GM12878 (cell line): ENCODE measurements at regions not wholly inside any gene's neighbourhood (a gene's known extent, or its start where the extent isn't known, plus 50 kb on each side); places are given as distances from the start of the nearest gene placed in this dataset.

Source experiments
- CHD4 ChIP-seq: fragments of 200-600 bp; sonication (generic); IDR thresholded peaks from 2 replicates; pipeline ENCODE4 v1.6.1; 2016; ENCODE audit warnings: mild to moderate bottlenecking
- DPF2 ChIP-seq: fragments of 450-650 bp; IDR thresholded peaks from 2 replicates; pipeline ENCODE4 v1.6.1; 2017; ENCODE audit warnings: mild to moderate bottlenecking
- E2F4 ChIP-seq: IDR thresholded peaks from 2 replicates; pipeline ENCODE4 v1.6.1; 2012; ENCODE audit warnings: low read depth, low read length, improper control_type of control experiment
- EZH2 ChIP-seq: IDR thresholded peaks from 2 replicates; pipeline ENCODE4 v1.6.1; 2012; ENCODE audit warnings: low read depth, mild to moderate bottlenecking, control low read depth, inconsistent platforms, low read length, borderline replicate concordance; ENCODE audit not compliant: control insufficient read depth
- FOS ChIP-seq: IDR thresholded peaks from 3 replicates; pipeline ENCODE4 v1.6.1; 2011; ENCODE audit warnings: borderline replicate concordance; ENCODE audit not compliant: insufficient read length; ENCODE audit errors: extremely low read depth
- GABPA ChIP-seq: IDR thresholded peaks from 2 replicates; pipeline ENCODE4 v1.6.1; 2014; ENCODE audit warnings: antibody characterized with exemption, low read depth, mild to moderate bottlenecking, inconsistent platforms
- HDGF ChIP-seq: fragments of 450-650 bp; IDR thresholded peaks from 2 replicates; pipeline ENCODE4 v1.6.1; 2016; ENCODE audit warnings: antibody characterized with exemption
- IKZF1 ChIP-seq: fragments of 450-650 bp; conservative IDR thresholded peaks from 2 replicates; pipeline ENCODE4 v1.6.1; 2017; ENCODE audit warnings: antibody characterized with exemption, mild to moderate bottlenecking
- NFXL1 ChIP-seq: fragments of 450-650 bp; IDR thresholded peaks from 2 replicates; pipeline ENCODE4 v1.6.1; 2017; ENCODE audit warnings: antibody characterized with exemption, mild to moderate bottlenecking, borderline replicate concordance
- PML ChIP-seq: IDR thresholded peaks from 2 replicates; pipeline ENCODE4 v1.6.1; 2012; ENCODE audit warnings: low read length, inconsistent platforms
- POLR2A ChIP-seq: IDR thresholded peaks from 2 replicates; pipeline ENCODE4 v1.6.1; 2011; ENCODE audit warnings: low read depth, mild to moderate bottlenecking, low read length
- SMC3 ChIP-seq: IDR thresholded peaks from 2 replicates; pipeline ENCODE4 v1.6.1; 2011; ENCODE audit warnings: low read length, improper control_type of control experiment, borderline replicate concordance
- TARDBP ChIP-seq: IDR thresholded peaks from 2 replicates; pipeline ENCODE4 v1.6.1; 2016; ENCODE audit warnings: borderline replicate concordance
- TF ChIP-seq, protein P1 (sequence below), 3 experiments: IDR thresholded peaks in 2 of 3; conservative IDR thresholded peaks in 1 of 3; 2 replicates each; pipeline ENCODE4 v1.5.1; 2011; ENCODE audit warnings: low read depth in 3 of 3, low read length in 3 of 3, mild to moderate bottlenecking in 3 of 3, control low read depth in 2 of 3, moderate library complexity in 2 of 3, inconsistent platforms in 1 of 3, mixed read lengths in 1 of 3; ENCODE audit not compliant: control insufficient read depth in 2 of 3, insufficient read depth in 1 of 3; ENCODE audit errors: extremely low read depth in 1 of 3

DNA sequence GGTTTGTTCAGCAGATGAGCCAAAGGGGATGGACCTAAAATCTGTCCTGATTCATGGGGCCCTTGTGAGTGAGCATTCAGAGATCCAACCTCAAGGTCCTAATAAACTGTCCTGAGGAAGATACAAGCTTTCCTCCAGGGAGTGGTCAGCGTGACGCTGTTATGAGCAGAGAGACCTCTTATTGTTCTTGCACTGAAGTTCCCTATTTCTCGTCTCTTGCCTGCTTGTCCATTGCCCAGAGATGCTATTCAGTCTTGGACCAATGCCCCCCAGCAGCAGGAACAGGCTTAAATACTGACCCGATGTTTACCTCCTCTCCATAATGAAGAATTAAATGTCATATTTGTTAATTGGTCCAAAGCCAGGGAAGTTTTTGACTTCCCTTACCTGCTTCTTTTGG lies 225.2 kb upstream of the PGR start:
- TF ChIP-seq EZH2, result no peak
- no peak for TF ChIP-seq PML
- TF ChIP-seq, protein P1, sequence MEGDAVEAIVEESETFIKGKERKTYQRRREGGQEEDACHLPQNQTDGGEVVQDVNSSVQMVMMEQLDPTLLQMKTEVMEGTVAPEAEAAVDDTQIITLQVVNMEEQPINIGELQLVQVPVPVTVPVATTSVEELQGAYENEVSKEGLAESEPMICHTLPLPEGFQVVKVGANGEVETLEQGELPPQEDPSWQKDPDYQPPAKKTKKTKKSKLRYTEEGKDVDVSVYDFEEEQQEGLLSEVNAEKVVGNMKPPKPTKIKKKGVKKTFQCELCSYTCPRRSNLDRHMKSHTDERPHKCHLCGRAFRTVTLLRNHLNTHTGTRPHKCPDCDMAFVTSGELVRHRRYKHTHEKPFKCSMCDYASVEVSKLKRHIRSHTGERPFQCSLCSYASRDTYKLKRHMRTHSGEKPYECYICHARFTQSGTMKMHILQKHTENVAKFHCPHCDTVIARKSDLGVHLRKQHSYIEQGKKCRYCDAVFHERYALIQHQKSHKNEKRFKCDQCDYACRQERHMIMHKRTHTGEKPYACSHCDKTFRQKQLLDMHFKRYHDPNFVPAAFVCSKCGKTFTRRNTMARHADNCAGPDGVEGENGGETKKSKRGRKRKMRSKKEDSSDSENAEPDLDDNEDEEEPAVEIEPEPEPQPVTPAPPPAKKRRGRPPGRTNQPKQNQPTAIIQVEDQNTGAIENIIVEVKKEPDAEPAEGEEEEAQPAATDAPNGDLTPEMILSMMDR (IDR thresholded peaks at IDR 0.05 in 2 of 3, conservative IDR thresholded peaks at IDR 0.05 in 1 of 3; ENCODE audit: control insufficient read depth in 2 of 3, extremely low read depth in 1 of 3, insufficient read depth in 1 of 3, low read depth in 3 of 3, low read length in 3 of 3), result no peak
- TF ChIP-seq IKZF1, result no peak
- no peak for TF ChIP-seq HDGF
- TF ChIP-seq E2F4, result no peak
- TF ChIP-seq POLR2A, result no peak
- TF ChIP-seq GABPA, result no peak
- no peak for TF ChIP-seq FOS
- TF ChIP-seq NFXL1, result no peak
- no peak for TF ChIP-seq TARDBP
- TF ChIP-seq CHD4, result no peak
- TF ChIP-seq SMC3, result no peak
- no peak for TF ChIP-seq DPF2
